Coronary artery (tissue), 2 donors: ENCODE measurements at regions not wholly inside any gene's neighbourhood (a gene's known extent, or its start where the extent isn't known, plus 50 kb on each side); places are given as distances from the start of the nearest gene placed in this dataset.

Source experiments
- DNase-seq: peaks from one replicate; pipeline ENCODE4 v3.0.0-alpha.2; 2017; ENCODE audit warnings: low spot score
- H3K27ac ChIP-seq, 2 donors: fragments of 200-600 bp; sonication (generic); one replicate each; pipeline ENCODE4 v1.5.1; 2016 to 2019
- H3K4me3 ChIP-seq: fragments of 200-600 bp; sonication (generic); 2 replicates; pipeline ENCODE4 v1.5.1; 2016; ENCODE audit warnings: mild to moderate bottlenecking, moderate library complexity
- CTCF ChIP-seq: fragments of 200-600 bp; sonication (generic); IDR thresholded peaks from one replicate; pipeline ENCODE4 v1.5.1; 2019; ENCODE audit warnings: antibody characterized with exemption

- peak; percentile 36 for TF ChIP-seq CTCF
- no peak overlapping the region for H3K4me3 ChIP-seq
- no peak overlapping the region for H3K27ac ChIP-seq
- DNase-seq = no peak
Measured at GRCh38 chr12:21065845-21066244, 65.1 kb upstream of the SLCO1B1 start.

- H3K4me3 ChIP-seq = no peak overlapping the region
- TF ChIP-seq CTCF = no peak
- no peak for DNase-seq
- H3K27ac ChIP-seq = no peak overlapping the region
Measured at GRCh38 chr12:21073129-21073528, 57.9 kb upstream of the SLCO1B1 start.

- Histone ChIP-seq H3K4me3 (no peak overlapping the region), H3K27ac (no peak overlapping the region)
- TF ChIP-seq CTCF = no peak
- no peak for DNase-seq
Measured at GRCh38 chr12:21073822-21074460, 57.1 kb upstream of the SLCO1B1 start.
